IMR-90 (cell line): ENCODE measurements at regions not wholly inside any gene's neighbourhood (a gene's known extent, or its start where the extent isn't known, plus 50 kb on each side); places are given as distances from the start of the nearest gene placed in this dataset.

Experiments
- ATAC-seq: fragments of 200-7000 bp; cut with Tn5 transposase; 2 replicates; pipeline ENCODE4 v1.9.1; 2020; ENCODE audit warnings: low read depth, mild to moderate bottlenecking, moderate library complexity
- BruUV-seq: library from RNA; stranded (reverse); fragments of 400-500 nt; replicated peaks from 2 replicates; lab custom pipeline; 2021; lab: Mats Ljungman, UMichigan
- CTCF ChIA-PET: fragments of 300-600 bp; formaldehyde crosslinking; extraction: SDS; loops from one replicate; lab custom pipeline; 2021; ENCODE audit warnings: antibody characterized with exemption; lab: Yijun Ruan, JAX
- POLR2A ChIA-PET: fragments of 300-600 bp; sonication (Branson Sonifier 250); formaldehyde crosslinking; loops from one replicate; lab custom pipeline; 2022; ENCODE audit warnings: antibody characterized with exemption; ENCODE audit not compliant: unreplicated experiment; lab: Charles Lee
- DNase-seq: peaks from one replicate; pipeline ENCODE4 v3.0.0; 2013
- H2AFZ ChIP-seq: replicated peaks from 2 replicates; pipeline ENCODE3; 2013; ENCODE audit warnings: low read length, mild to moderate bottlenecking; ENCODE audit not compliant: poor library complexity
- H2AK5ac ChIP-seq: 2 replicates; pipeline ENCODE4 v1.6.1; 2013; ENCODE audit warnings: low read depth, low read length, inconsistent platforms
- H2AK9ac ChIP-seq: replicated peaks from 2 replicates; pipeline ENCODE3; 2013; ENCODE audit warnings: mild to moderate bottlenecking, low read depth, low read length, moderate library complexity; ENCODE audit not compliant: poor library complexity
- H2BK120ac ChIP-seq: 2 replicates; pipeline ENCODE4 v1.6.1; 2013; ENCODE audit warnings: low read depth, low read length, inconsistent platforms
- H2BK15ac ChIP-seq: 3 replicates; pipeline ENCODE4 v1.6.1; 2013; ENCODE audit warnings: low read depth, low read length, inconsistent platforms
- H2BK20ac ChIP-seq: 2 replicates; pipeline ENCODE4 v1.6.1; 2013; ENCODE audit warnings: low read depth, mild to moderate bottlenecking, inconsistent platforms, low read length, moderate library complexity
- H2BK5ac ChIP-seq: 2 replicates; pipeline ENCODE4 v1.6.1; 2013; ENCODE audit warnings: mild to moderate bottlenecking, low read depth, low read length, inconsistent platforms; ENCODE audit not compliant: poor library complexity, severe bottlenecking
- H3K14ac ChIP-seq: replicated peaks from 2 replicates; pipeline ENCODE4 v1.6.1; 2013; ENCODE audit warnings: low read depth, low read length, inconsistent platforms
- H3K18ac ChIP-seq: 2 replicates; pipeline ENCODE4 v1.6.1; 2013; ENCODE audit warnings: low read depth, low read length, control low read depth
- H3K23ac ChIP-seq: 2 replicates; pipeline ENCODE4 v1.6.1; 2013; ENCODE audit warnings: low read depth, low read length, inconsistent platforms
- H3K27ac ChIP-seq: 2 replicates; pipeline ENCODE4 v1.5.1; 2013; ENCODE audit warnings: mild to moderate bottlenecking, control low read depth, low read length; ENCODE audit not compliant: insufficient read depth
- H3K27me3 ChIP-seq: 2 replicates; pipeline ENCODE4 v1.6.1; 2013; ENCODE audit warnings: low read length; ENCODE audit not compliant: control insufficient read depth, insufficient read depth
- H3K36me3 ChIP-seq: 2 replicates; pipeline ENCODE4 v1.6.1; 2013; ENCODE audit warnings: low read length, mixed read lengths; ENCODE audit not compliant: control insufficient read depth, insufficient read depth
- H3K4ac ChIP-seq: 2 replicates; pipeline ENCODE4 v1.6.1; 2013; ENCODE audit warnings: low read depth, low read length, inconsistent platforms
- H3K4me1 ChIP-seq: 2 replicates; pipeline ENCODE4 v1.6.1; 2013; ENCODE audit warnings: low read length, mixed read lengths; ENCODE audit not compliant: control insufficient read depth, insufficient read depth
- H3K4me2 ChIP-seq: 2 replicates; pipeline ENCODE4 v1.6.1; 2013; ENCODE audit warnings: low read depth, mild to moderate bottlenecking, control low read depth, low read length, moderate library complexity
- H3K4me3 ChIP-seq: 2 replicates; pipeline ENCODE4 v1.5.1; 2013; ENCODE audit warnings: low read depth, mild to moderate bottlenecking, control low read depth, low read length, moderate library complexity; ENCODE audit not compliant: insufficient read depth
- H3K56ac ChIP-seq: 2 replicates; pipeline ENCODE4 v1.6.1; 2013; ENCODE audit warnings: low read length, inconsistent platforms; ENCODE audit not compliant: insufficient read depth; ENCODE audit errors: extremely low read depth
- H3K79me1 ChIP-seq, 2 experiments: 2 replicates each; pipeline ENCODE4 v1.6.1; 2013; ENCODE audit warnings: low read length in 2 of 2, inconsistent platforms in 1 of 2, low read depth in 1 of 2
- H3K9ac ChIP-seq: 2 replicates; pipeline ENCODE4 v1.6.1; 2013; ENCODE audit warnings: low read depth, low read length, control low read depth
- H3K9me1 ChIP-seq: 2 replicates; pipeline ENCODE4 v1.6.1; 2013; ENCODE audit warnings: low read length, inconsistent platforms; ENCODE audit not compliant: insufficient read depth
- H3K9me3 ChIP-seq: 2 replicates; pipeline ENCODE4 v1.6.1; 2013; ENCODE audit warnings: low read length; ENCODE audit not compliant: control insufficient read depth, insufficient read depth
- H4K20me1 ChIP-seq: 2 replicates; pipeline ENCODE4 v1.6.1; 2013; ENCODE audit warnings: low read length, inconsistent platforms; ENCODE audit not compliant: insufficient read depth
- H4K5ac ChIP-seq: 2 replicates; pipeline ENCODE4 v1.6.1; 2013; ENCODE audit warnings: mild to moderate bottlenecking, low read depth, low read length, control low read depth
- H4K8ac ChIP-seq, 2 experiments: 2 replicates each; pipeline ENCODE4 v1.6.1; 2013; ENCODE audit warnings: low read depth in 2 of 2, low read length in 2 of 2, control low read depth in 1 of 2, inconsistent platforms in 1 of 2
- H4K91ac ChIP-seq: 2 replicates; pipeline ENCODE4 v1.6.1; 2013; ENCODE audit warnings: low read depth, low read length, inconsistent platforms; ENCODE audit not compliant: insufficient read depth
- MXI1 ChIP-seq: IDR thresholded peaks from 2 replicates; pipeline ENCODE4 v1.6.1; 2012; ENCODE audit warnings: low read depth, mild to moderate bottlenecking, low read length, moderate library complexity, borderline replicate concordance
- WGBS, 2 experiments: methylation state at CpG; one replicate each; pipeline versions ENCODE4 v1.1.5 to v1.1.7; 2013; ENCODE audit warnings: missing lambda C conversion rate in 2 of 2; ENCODE audit not compliant: insufficient read length in 1 of 2; ENCODE audit errors: extremely low coverage in 2 of 2; 5-methylcytosine and 5-hydroxymethylcytosine counted together
- dilution Hi-C: fragments of 300-500 bp; cut with HindIII; formaldehyde crosslinking; loops from one replicate; pipeline ENCODE4 v1.14.3; 2018; ENCODE audit warnings: low sequenced_read_pairs; ENCODE audit not compliant: unreplicated experiment
- in situ Hi-C: fragments of 300-500 bp; cut with MboI; formaldehyde crosslinking; loops from 3 replicates; pipeline ENCODE4 v1.14.3; 2019; ENCODE audit warnings: low sequenced_read_pairs, inconsistent platforms, mixed read lengths
- intact Hi-C: fragments of 100-400 bp; cut with micrococcal nuclease; formaldehyde crosslinking; loops from 2 replicates; pipeline ENCODE4 v1.10.0; 2022

DNA sequence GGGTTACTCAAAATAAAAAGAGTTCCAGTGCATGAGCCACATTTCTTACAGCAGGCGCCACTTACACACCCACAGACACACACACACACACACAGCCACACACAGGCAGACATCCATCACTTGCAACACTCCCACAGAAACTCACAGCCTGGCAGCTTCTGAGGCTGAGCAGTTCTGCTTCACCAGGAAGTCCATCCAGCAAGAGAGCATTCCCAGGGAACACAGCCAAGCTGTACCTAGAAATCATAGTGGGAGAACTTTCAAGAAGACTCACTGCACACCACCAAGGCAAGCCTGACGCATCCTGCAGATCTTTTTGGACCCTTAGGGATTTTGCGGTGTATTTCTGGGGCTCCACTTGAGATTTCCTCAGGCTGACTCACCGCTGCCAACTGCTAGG, 140.9 kb upstream of the WSB1 start:
- CTCF ChIA-PET: no interaction called here
- no peak overlapping the region for H3K4me2 ChIP-seq
- dilution Hi-C loops: no loop called here

More for the DNA sequence above, 140.9 kb upstream of the WSB1 start:
- no peak overlapping the region for H4K8ac ChIP-seq
- H3K14ac ChIP-seq: no peak overlapping the region
- no peaks in the 10 kb centered on the region for H4K20me1 ChIP-seq
- no peak overlapping the region for H3K9ac ChIP-seq
- ATAC-seq (0 out of 2 replicates have a peak, but pooled peaks have one; percentile 14), DNase-seq (peak; percentile 11)
- H2BK5ac ChIP-seq: no peak overlapping the region
- no peak overlapping the region for H3K23ac ChIP-seq
- POLR2A ChIA-PET: no interaction called here
- H2AFZ ChIP-seq: no peak overlapping the region
- H3K36me3 ChIP-seq: no peaks in the 10 kb centered on the region
- no peak overlapping the region for H2AK9ac ChIP-seq
- H3K4ac ChIP-seq: no peak overlapping the region
- H2BK120ac ChIP-seq: no peak overlapping the region
- no peaks in the 10 kb centered on the region for H3K27me3 ChIP-seq
- in situ Hi-C loops: no loop called here
- no peak overlapping the region for H3K18ac ChIP-seq
- H2BK15ac ChIP-seq: no peak overlapping the region
- intact Hi-C loops: no loop called here
- H2BK20ac ChIP-seq: no peak overlapping the region
- 49% methylated on average over 3 of the region's 4 CpGs; no CpG with 5 or more reads in 1 of the 2 experiments for WGBS, 2 experiments
- H3K9me3 ChIP-seq: no peaks in the 10 kb centered on the region
- H4K5ac ChIP-seq: no peak overlapping the region
- H3K79me1 ChIP-seq: no peaks in the 10 kb centered on the region
- H2AK5ac ChIP-seq: no peak overlapping the region
- H4K91ac ChIP-seq: no peak overlapping the region
- H3K9me1 ChIP-seq: no peaks in the 10 kb centered on the region
- TF ChIP-seq MXI1: no peak
- no peak overlapping the region for H3K4me3 ChIP-seq
- no TSS peak for BruUV-seq
- H3K4me1 ChIP-seq: no peaks in the 10 kb centered on the region
- no peak overlapping the region for H3K56ac ChIP-seq
- no peak overlapping the region for H3K27ac ChIP-seq
